Thoracic aorta (tissue), 2 donors: ENCODE measurements at regions not wholly inside any gene's neighbourhood (a gene's known extent, or its start where the extent isn't known, plus 50 kb on each side); places are given as distances from the start of the nearest gene placed in this dataset.

ENCODE experiments used
- ATAC-seq: fragments of 150-250 bp; one replicate; pipeline ENCODE4 v1.8.0; 2017; ENCODE audit warnings: low read depth; ENCODE audit not compliant: insufficient number of reproducible peaks, low FRiP score
- DNase-seq: peaks from one replicate; pipeline ENCODE4 v3.0.0-alpha.2; 2020; ENCODE audit warnings: low spot score
- H3K27ac ChIP-seq, 2 donors: fragments of 200-600 bp; sonication (generic); 1 replicate in 1 of 2; 2 replicates in 1 of 2; pipeline ENCODE4 v1.5.1; 2016; ENCODE audit warnings: mild to moderate bottlenecking in 2 of 2, moderate library complexity in 2 of 2
- H3K27me3 ChIP-seq: fragments of 200-600 bp; sonication (generic); replicated peaks from 2 replicates; pipeline ENCODE4 v1.6.0; 2016; ENCODE audit warnings: mild to moderate bottlenecking; ENCODE audit not compliant: insufficient read depth
- H3K36me3 ChIP-seq: fragments of 200-600 bp; sonication (generic); one replicate; pipeline ENCODE4 v1.5.1; 2016
- H3K4me1 ChIP-seq, 2 donors: fragments of 200-600 bp; sonication (generic); 1 replicate in 1 of 2; 2 replicates in 1 of 2; pipeline versions ENCODE4 v1.5.1 to v1.6.0; 2016; ENCODE audit warnings: low read depth in 2 of 2, mild to moderate bottlenecking in 1 of 2; ENCODE audit not compliant: control insufficient read depth in 1 of 2
- H3K4me3 ChIP-seq: fragments of 200-600 bp; sonication (generic); 2 replicates; pipeline ENCODE4 v1.5.1; 2016; ENCODE audit warnings: mild to moderate bottlenecking
- H3K9me3 ChIP-seq: fragments of 200-600 bp; sonication (generic); 2 replicates; pipeline ENCODE4 v1.5.1; 2016
- CTCF ChIP-seq: fragments of 200-600 bp; sonication (generic); IDR thresholded peaks from one replicate; pipeline ENCODE4 v1.5.1; 2019; ENCODE audit warnings: antibody characterized with exemption

GRCh38 chr12:105812366-105812765 lies 326.4 kb downstream of the NUAK1 start:
- H3K4me3 ChIP-seq = no peak overlapping the region
- H3K27me3 ChIP-seq = no peaks in the 10 kb centered on the region
- no peak for TF ChIP-seq CTCF
- DNase-seq (no peak), ATAC-seq (no peak)
- no peaks in the 10 kb centered on the region for H3K36me3 ChIP-seq
- peaks cover 13 to 36% of the 10 kb centered on the region in 2 donors for H3K4me1 ChIP-seq
- peak overlapping the region; percentile 25 to 42 for H3K27ac ChIP-seq
- H3K9me3 ChIP-seq = no peaks in the 10 kb centered on the region

- Histone ChIP-seq H3K27me3 (no peaks in the 10 kb centered on the region), H3K36me3 (no peaks in the 10 kb centered on the region), H3K4me3 (no peak overlapping the region), H3K4me1 (peaks cover 13 to 36% of the 10 kb centered on the region in 2 donors), H3K27ac (peak overlapping the region in 1 of 2 donors; percentile 24), H3K9me3 (no peaks in the 10 kb centered on the region)
- DNase-seq (no peak), ATAC-seq (no peak)
- TF ChIP-seq CTCF = no peak
Measured at GRCh38 chr12:105813201-105813600, 325.6 kb downstream of the NUAK1 start.

GRCh38 chr12:105814283-105814682 lies 324.5 kb downstream of the NUAK1 start:
- Histone ChIP-seq H3K36me3 (no peaks in the 10 kb centered on the region), H3K27me3 (no peaks in the 10 kb centered on the region), H3K4me3 (no peak overlapping the region), H3K4me1 (peaks cover 13 to 40% of the 10 kb centered on the region in 2 donors), H3K9me3 (no peaks in the 10 kb centered on the region), H3K27ac (no peak overlapping the region)
- ATAC-seq (no peak), DNase-seq (no peak)
- TF ChIP-seq CTCF = no peak

GRCh38 chr12:105819549-105819948 lies 319.2 kb downstream of the NUAK1 start:
- no peak overlapping the region for H3K4me3 ChIP-seq
- H3K27me3 ChIP-seq = no peaks in the 10 kb centered on the region
- no peak for TF ChIP-seq CTCF
- H3K27ac ChIP-seq = no peak overlapping the region
- no peak for ATAC-seq
- H3K4me1 ChIP-seq = peaks cover 18 to 41% of the 10 kb centered on the region in 2 donors
- no peaks in the 10 kb centered on the region for H3K36me3 ChIP-seq
- no peak for DNase-seq
- H3K9me3 ChIP-seq = no peaks in the 10 kb centered on the region

- H3K4me3 ChIP-seq = peak overlapping the region; percentile 6
- DNase-seq (peak; percentile 52), ATAC-seq (peak; percentile 84)
- peak overlapping the region; percentile 52 to 80 for H3K27ac ChIP-seq
- H3K9me3 ChIP-seq = no peaks in the 10 kb centered on the region
- TF ChIP-seq CTCF = no peak
- no peaks in the 10 kb centered on the region for H3K27me3 ChIP-seq
- peaks cover 18 to 41% of the 10 kb centered on the region in 2 donors for H3K4me1 ChIP-seq
- no peaks in the 10 kb centered on the region for H3K36me3 ChIP-seq
Measured at GRCh38 chr12:105820429-105821125, 318.2 kb downstream of the NUAK1 start.
